ENCODE measurements at regions not wholly inside any gene's neighbourhood (a gene's known extent, or its start where the extent isn't known, plus 50 kb on each side); places are given as distances from the start of the nearest gene placed in this dataset.

DNA sequence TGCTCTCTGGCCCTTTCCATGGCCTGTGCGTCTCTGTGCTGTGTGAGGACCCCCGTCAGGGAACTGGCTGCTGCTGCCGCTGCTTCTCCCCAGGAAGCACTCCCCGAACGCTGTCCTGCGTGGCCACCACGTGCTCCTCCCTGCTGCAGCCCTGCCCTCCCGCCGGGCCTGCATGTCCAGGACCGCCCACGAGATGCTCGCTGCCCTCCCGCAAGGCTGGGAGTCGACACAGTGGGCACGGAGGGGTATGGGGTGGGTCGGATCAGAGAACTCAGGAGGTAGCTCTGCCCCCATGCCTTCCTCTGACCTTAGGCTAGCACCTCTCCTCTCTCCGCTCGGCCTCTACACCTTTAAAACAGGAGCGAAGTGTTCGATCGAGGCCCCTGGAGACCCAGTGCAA lies 171.9 kb upstream of the AJAP1 start:
- TF ChIP-seq POLR2A (IDR thresholded peaks at IDR 0.05; ENCODE audit: low read length), result no peak
- TF ChIP-seq GATA1 (IDR thresholded peaks at IDR 0.05; ENCODE audit: low read depth, low read length), result no peak

Data from erythroblast (primary cell).